GM10266 (cell line): ENCODE measurements at regions not wholly inside any gene's neighbourhood (a gene's known extent, or its start where the extent isn't known, plus 50 kb on each side); places are given as distances from the start of the nearest gene placed in this dataset.

Experiments used
- DNase-seq: peaks from one replicate; pipeline ENCODE4 v3.0.0; 2012; ENCODE audit errors: extremely low spot score
- CTCF ChIP-seq: IDR thresholded peaks from 2 replicates; pipeline ENCODE4 v1.5.1; 2012; ENCODE audit warnings: mild to moderate bottlenecking, low read depth; ENCODE audit not compliant: control insufficient read depth, insufficient read depth; ENCODE audit errors: missing control alignments

DNA sequence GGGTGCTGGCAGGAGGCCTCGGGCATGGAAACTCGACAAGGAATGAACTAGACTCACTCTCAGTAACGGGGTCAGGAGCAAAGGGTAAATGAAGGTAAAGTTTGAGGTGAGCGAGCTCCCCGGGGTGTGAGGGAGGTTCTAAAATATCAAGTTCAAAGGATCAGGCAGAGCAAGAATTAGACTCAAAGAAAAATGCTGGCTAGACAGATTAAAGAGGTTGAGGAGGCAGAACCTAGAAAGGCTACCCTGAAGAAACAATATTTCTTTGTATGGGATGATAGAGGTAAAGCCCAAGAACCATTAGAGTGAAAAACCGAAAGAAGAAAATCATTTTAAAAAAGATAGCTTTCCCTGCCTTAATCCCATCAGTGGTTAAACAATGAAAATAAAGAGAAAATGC is 386.7 kb upstream of the MEF2C start:
- TF ChIP-seq CTCF, result no peak
- DNase-seq, result no peak

DNA sequence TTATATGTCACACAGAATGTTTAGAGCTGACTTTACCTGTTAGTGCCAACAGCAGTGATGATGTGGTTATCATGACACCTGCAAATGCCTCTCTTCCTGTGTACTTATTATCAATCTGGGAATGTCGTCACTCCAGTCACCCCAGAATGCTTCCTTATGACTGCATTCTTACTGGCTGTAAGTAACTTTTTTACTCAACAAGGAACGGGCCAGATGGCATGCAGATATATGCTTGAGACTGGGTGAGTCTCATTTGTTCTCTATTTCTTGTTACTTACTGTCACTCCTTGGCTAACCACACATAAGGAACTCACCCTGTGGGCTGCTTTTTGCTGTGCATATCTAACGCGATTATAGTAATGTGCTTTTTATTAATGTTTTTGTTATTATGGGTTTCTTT is 385.5 kb upstream of the MEF2C start:
- TF ChIP-seq CTCF, result no peak
- DNase-seq, result no peak

DNA sequence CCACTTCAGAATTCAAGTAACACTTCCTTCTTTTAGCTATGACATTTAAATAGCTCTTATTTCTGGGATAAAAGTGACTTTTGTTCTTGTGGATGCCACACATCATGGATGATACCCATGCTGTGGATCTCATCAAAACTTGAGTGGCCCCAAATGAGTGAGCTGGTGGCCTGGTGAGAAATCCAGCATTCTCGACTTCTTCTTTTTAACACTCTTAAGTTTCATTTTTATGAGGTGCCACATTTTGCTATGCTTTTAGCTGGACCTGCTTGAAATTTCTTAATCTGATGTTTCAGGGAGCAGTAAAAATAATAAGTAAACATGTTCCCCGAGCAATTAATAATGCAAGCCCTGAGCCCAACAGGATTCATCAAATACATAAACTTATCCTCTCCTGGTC is 384.8 kb upstream of the MEF2C start:
- TF ChIP-seq CTCF, result no peak

GRCh38 chr5:89265511-89266179 is 382.7 kb upstream of the MEF2C start:
- TF ChIP-seq CTCF, result no peak
- no peak for DNase-seq

More for the DNA sequence above, 384.8 kb upstream of the MEF2C start:
- no peak for DNase-seq

- DNase-seq, result no peak
These were observed 380.9 kb upstream of the MEF2C start for GRCh38 chr5:89263846-89264245.

DNA sequence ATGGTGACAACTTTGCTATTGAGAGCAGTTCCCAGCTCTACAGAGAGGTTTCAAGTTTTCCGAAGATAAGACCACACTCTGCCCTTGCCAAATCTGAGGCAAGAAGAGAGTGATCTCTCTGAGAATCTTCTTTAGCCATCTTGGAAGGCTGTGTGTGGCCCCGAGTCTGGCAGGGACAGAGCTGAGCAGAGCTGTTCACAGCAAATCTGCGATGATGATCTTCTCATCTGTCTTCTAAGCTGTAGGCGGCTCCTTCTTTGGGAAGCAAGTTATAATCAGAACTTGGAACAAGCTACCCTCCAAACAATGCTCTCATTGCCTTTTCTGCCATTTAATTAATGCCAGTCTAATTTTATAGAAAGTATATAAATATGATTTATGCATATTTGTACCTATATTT is 379.0 kb upstream of the MEF2C start:
- no peak for TF ChIP-seq CTCF
- DNase-seq, result no peak

More at GRCh38 chr5:89263846-89264245, 380.9 kb upstream of the MEF2C start:
- TF ChIP-seq CTCF, result peak; percentile 11

DNA sequence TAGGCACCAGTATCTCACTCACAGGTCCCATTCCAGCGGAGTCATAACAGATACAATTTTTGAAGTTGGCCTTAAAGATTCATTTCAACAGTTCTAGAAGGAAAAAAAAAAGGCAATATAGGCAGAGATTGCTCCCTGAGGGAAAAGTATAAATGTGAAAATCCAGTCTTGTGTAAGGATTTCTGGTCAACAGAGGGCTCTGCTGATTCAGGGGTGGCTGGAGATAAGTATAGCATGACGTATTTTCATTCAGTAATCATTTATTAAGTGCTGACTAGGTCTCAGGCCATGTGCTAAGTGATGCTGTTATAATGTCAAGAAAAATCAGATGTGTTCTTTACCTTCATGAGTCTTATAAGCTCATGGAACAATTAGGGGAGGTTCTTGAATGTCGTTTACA is 377.3 kb upstream of the MEF2C start:
- TF ChIP-seq CTCF, result no peak

More for the DNA sequence above, 377.3 kb upstream of the MEF2C start:
- DNase-seq, result no peak
